OCI-LY3 (cell line): ENCODE measurements at regions not wholly inside any gene's neighbourhood (a gene's known extent, or its start where the extent isn't known, plus 50 kb on each side); places are given as distances from the start of the nearest gene placed in this dataset.

Experiments used
- CTCF ChIP-seq: fragments of 200-600, 300-600 bp; sonication (generic); IDR thresholded peaks from 2 replicates; pipeline ENCODE4 v1.5.1; 2014; ENCODE audit warnings: antibody characterized with exemption, low read length, low read depth
- EZH2phosphoT487 ChIP-seq: fragments of 200-600 bp; shearing (Covaris generic); IDR thresholded peaks from 2 replicates; pipeline ENCODE4 v1.6.1; 2018; ENCODE audit warnings: antibody characterized with exemption, mixed run types, low read depth

GRCh38 chr10:42150428-42151061 is 487.8 kb downstream of the ZNF33B start:
- TF ChIP-seq CTCF (no peak), EZH2phosphoT487 (no peak)
